RPMI8226 (cell line): ENCODE measurements at regions not wholly inside any gene's neighbourhood (a gene's known extent, or its start where the extent isn't known, plus 50 kb on each side); places are given as distances from the start of the nearest gene placed in this dataset.
"Not testable (repeated sequence)": the region's sequence is repeated elsewhere in the genome, so short reads cannot be mapped to it uniquely, and the experiment has no call there.

Experiments
- DNase-seq: peaks from one replicate; pipeline ENCODE4 v3.0.0-alpha.2; 2015

DNA sequence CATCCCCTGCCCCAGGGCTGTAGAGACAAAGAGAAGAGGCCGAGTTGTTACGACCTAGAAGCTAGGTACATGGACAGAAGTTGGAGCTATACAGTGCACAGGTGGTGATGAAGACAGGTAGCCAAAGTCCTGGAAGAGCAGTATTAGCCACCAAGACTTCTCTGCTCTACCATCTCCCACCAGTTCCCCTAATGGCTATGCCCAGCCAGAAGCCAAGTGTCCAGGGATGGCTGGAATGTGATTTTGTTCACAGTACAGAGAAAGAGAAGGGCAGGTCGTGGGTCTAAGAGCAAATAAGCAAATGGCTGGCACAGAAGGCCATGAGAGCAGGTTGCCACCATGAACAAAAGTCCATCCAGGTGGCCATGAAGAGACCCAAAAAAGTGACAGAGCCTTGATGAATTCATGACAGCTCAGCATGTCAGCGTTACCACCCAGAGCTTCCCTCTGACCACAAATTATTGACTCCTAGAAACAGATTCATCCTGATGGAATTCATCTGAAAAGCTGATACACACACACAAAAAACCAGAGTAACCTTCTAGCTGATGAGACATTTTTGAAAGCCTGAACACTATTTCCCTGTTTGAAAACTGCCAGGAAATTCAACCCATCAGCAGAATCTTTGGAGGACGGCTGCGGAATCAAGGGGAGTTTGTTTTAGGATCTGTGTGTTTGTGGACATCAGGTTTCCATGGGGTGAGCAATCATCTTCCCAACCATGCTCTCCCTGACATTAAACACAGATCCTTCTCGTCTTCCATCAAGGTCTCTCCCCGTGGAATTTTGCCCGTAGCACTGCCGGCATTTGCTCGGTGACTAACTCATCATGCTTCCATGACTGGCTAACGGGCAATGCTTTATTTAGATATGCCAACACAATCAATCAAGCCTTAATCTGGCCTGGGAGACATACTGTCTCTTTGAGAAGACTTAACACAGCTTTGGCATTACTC lies 906.7 kb upstream of the AUTS2 start:
- peak; percentile 41 for DNase-seq

DNA sequence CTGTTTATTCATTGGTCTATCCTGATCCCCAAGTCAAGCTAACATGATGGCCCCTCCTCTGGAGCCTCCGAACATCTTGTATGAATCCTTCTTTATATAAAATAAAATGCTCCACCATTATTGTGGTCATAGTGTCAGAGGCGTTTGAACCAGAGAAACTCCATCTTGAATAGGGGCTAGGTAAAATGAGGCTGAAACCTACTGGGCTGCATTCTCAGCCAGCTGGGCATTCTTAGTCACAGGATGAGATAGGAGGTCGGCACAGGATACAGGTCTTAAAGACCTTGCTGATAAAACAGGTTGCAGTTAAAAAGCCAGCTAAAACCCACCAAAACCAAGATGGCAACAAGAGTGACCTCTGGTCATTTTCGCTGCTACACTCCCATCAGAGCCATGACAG lies 905.8 kb upstream of the AUTS2 start:
- DNase-seq: no peak

DNA sequence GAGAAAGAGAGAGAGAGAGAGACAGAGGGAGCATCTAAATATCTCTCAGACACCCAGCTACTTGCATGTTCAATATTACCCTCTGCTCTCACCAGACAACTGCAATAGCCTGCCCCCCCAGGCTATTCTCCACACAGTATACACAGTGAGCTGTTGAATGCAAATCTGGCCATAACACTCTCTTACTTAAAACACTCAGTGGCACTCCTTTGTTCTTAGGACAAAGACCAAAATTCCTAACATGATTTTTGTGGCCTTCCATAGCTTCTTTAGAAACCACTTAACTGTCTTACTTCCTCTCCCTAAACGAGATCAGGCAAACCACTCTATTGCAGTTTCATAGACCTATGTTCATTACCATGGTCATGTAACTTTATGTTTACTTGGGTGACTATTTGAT lies 903.6 kb upstream of the AUTS2 start:
- no peak for DNase-seq

DNA sequence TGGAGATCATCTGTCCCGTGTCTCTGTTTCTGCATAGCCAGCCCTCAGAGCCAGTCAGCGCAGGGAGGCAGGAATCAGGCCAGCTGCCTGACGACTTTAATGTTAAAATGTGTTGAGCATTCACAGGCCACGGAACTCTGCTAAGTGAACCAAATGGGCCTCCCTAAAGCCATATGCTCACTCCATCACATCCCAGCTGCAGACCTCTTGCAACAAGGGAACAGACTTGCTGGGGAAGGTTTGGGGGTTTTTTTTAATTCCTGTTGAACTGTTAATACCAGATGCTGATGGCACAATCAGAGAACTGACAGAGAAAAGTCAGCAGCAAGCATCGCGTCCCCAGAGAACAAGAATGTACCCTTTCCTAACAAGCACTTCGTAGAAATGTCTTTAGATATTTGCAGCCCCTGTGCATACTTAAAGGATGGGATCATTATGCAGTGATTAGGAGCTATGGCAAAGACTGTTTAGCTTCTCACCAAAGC lies 900.4 kb upstream of the AUTS2 start:
- no peak for DNase-seq

DNA sequence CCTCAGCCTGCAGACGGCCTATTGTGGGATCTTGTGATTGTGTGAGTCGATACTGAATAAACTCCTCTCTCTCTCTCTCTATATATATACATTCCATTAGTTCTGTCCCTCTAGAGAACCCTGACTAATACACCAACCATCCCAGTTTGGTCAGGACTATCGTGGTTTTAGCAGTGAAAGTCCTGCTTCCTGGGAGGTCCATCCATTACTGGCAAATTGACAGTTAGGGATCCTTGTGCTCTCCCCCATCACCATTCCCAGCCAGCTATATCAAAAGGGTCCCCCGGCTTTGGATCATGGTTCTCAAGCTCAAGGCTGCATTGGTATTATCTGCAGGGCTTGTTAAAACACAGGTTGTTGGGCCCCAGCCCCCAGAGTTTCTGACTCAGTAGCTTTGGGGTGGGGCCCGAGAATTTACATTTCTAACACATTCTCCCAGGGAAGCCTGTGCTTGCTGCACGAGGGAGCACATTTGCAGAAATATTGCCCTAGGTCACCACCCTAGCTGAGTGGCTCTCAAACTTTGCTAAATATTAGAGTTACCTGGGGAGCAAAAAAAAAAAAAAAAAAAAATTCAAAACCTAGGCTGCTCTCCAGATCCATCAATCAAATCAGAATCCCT lies 899.1 kb upstream of the AUTS2 start:
- DNase-seq: no peak

DNA sequence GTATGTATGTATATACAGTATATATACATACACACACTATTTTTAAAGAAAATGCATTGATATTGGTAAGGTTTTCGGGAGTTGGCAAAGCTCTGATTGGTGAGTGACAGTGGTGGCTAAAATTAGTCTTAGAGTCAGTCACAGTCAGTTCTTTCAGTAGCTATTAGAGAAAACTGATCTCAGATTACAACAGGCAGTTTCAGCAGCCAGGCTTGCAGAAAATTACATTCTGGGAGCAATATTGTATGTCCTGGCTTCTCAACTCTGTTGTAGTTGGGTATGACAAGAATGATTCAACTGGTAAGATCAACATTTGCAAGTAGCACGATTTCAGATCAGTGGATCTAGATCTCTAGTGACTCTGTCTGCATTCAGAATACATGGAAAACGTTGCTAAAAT lies 897.9 kb upstream of the AUTS2 start:
- DNase-seq: no peak

DNA sequence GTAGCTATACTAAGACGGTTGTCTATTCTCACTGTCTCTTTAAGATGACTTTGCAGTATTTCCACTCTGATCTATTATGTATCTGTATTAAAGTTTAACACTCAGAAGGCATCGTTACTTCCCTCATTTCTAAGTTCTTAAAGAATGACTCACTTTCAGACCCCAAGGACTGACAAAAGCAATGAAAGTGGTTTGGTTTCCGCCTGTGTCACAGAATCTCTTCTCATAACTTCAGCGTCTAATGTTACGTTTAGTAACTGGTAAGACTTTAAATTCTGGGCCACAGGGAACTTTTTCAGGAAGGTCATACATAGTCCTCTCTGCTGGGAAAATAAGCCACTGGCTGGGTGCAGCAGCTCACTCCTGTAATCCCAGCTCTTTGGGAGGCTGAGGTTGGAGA lies 892.0 kb upstream of the AUTS2 start:
- DNase-seq: peak; percentile 37

DNA sequence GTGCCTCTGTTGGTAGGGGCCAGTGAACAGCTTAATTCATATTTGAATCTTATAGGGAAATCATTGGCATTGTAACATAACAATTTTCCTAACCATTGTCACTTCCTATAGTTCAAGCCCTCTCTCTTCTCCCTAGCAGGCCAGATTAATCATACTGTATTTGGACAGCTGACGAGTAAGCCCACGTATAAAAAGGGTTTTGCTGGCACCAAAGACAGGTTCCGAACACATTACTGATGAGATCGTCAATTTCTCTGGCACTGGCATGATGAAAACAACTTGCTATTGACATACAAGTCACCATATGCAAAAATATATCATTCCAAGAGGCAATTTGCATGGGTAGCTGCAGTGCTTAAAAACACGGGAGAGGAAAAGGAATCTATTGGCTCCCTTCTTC lies 891.1 kb upstream of the AUTS2 start:
- no peak for DNase-seq

DNA sequence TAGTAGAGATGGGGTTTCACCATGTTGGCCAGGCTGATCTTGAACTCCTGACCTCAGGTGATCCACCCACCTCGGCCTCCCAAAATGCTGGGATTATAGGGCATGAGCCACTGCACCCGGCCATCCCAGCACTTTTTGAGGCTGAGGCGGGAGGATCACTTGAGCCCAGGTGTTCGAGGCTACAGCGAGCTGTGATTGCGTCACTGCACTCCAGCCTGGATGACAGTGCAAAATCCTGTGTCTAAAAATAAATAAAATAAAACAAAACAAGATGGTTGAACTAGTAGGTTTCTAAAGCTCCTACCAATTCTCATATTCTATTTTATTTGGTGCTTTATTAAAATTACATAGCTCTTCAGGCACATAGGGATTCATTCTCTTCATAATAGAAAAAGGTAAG lies 890.3 kb upstream of the AUTS2 start:
- no peak for DNase-seq

DNA sequence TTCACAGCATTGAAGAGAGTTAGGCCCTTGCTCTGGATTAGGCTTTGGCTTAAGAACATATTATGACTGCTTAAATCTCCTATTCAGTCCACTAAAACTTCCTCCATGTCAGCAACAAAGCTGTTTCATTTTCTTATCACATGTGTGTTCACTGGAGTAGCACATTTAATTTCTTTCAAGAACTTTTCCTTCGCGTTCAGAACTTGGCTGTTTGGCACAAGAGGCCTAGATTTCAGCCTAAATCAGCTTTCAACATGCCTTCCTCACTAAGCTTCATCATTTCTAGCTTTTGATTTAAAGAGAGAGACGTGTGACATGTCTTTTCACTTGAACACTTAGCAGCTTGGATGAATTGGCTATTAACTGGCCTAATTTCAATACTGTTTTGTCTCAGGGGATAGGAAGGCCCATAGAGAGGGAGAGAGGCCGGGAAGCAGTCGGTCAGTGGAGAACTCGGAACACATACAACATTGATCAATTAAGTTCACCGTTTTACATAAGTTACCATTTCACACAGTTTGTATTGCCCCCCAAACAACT lies 885.2 kb upstream of the AUTS2 start:
- no peak for DNase-seq

DNA sequence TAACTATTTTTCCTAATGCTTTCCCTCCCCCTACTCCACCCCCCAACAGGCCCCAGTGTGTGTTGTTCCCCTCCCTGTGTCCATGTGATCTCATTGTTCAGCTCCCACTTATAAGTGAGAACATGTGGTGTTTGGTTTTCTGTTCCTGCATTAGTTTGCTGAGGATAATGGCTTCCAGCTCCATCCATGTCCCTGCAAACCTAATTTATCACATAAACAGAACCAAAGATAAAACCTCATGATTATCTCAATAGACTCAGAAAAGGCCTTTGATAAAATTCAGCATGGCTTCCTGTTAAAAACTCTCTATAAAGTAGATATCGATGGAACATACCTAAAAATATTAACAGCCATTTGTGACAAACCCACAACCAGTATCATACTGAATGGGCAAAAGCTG lies 884.1 kb upstream of the AUTS2 start:
- DNase-seq: not testable (repeated sequence)

DNA sequence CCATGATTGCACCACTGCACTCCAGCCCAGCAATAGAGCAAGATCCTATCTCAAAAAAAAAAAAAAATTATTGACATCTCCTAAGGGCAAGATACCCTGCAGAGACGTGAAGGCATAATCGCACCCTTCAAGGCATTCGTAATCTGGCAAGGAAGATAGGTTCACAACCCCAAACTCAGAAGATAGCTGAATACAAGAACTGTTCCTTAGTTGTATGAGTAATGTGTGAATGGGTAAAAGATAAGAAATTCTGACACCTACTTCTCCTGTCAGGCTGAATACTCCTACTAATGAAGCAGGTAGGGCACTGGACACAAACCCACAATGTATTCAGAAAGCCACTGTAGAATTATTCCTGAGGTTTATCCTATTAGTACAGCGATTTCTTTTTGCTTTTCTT lies 882.4 kb upstream of the AUTS2 start:
- DNase-seq: no peak

DNA sequence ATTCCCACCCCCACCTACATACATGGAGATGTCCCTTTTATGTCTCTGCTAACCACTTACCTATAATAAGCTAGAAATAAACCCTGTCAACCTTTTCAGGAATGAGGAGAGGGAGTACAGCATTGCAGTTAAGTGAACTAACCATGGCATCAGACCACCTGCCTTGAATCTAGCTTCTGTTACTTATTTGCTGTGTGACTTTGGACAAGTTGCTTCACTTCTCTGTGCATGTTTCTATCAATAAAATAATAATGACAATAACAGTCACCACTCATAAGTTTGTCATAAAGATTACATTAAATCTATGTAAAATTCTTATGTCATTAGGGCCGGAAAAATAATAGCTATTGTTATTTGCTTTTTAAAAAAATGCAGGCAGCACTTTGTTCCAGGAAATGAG lies 881.1 kb upstream of the AUTS2 start:
- no peak for DNase-seq

DNA sequence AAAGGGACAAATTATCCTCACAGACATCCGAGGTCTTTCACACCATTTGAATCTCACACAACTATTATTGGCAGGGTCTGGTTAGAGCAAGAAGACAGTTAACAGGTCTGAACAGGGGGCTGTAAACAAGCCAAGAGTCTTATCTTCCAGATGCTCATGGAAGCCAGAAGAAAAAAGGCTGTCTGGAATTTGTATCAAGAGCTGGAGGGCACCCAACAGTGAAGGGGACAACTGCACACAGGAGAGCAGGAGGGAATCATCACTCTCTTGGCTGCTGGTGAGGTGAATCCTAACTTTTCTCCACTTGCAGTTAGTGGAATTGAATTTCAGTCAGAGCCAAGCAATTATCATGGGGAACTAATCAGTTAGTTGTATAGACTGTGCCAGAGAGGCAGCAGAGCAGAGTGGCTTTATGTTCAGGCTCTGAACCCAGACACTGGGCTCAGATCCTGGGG lies 880.2 kb upstream of the AUTS2 start:
- DNase-seq: no peak

DNA sequence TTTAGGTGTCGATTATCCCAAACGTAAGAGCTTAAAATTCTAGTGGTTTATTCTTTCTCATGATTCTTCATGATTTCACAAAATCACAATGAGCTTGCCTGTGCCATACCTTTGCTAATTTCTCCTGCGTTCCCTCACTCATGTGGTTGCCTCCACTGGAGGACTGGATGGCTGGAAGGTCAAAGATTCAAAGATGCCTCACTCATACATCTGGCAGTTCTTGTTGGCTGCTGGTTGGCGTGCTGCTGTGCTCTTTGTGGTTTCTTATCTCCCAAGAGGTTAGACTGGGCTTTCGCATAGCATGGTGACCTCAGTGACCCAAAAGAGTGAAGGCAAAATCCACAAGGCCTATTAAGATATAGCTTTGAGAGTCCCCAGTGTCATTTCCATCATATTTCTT lies 877.6 kb upstream of the AUTS2 start:
- DNase-seq: peak; percentile 77

DNA sequence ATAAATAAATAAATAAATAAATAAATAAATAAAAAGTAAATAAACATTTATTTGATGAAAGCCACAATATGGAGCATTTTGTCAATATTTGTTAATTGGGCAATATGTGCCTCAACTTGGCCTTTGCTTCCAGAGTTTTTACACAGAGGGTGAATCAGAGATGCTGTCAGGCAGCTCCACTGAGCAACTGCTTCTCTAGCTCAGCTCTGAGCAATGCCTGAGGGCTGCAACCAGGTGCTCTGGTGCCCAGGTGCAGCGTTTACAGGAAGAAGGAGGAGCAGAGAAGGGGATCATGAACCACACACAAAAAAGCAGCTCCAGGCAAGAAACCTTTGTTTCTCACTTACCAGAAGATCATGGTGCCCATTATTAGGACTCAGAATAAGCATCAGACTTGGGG lies 876.2 kb upstream of the AUTS2 start:
- peak; percentile 88 for DNase-seq

DNA sequence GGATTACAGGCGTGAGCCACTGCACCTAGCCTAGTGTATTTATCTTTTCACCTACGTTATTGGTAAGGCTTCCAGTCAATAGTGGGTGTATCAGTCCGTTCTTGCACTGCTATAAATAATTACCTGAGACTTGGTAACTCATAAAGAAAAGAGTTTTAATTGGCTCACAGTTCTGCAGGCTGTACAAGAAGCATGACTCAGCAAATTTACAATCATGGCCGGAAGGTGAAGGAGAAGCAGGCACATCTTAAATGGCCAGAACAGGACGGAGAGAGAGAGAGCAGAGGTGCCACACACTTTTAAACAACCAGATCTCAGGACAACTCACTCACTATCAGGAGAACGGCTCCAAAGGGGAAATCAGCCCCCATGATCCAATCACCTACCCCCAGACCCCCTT lies 873.3 kb upstream of the AUTS2 start:
- DNase-seq: peak; percentile 37

DNA sequence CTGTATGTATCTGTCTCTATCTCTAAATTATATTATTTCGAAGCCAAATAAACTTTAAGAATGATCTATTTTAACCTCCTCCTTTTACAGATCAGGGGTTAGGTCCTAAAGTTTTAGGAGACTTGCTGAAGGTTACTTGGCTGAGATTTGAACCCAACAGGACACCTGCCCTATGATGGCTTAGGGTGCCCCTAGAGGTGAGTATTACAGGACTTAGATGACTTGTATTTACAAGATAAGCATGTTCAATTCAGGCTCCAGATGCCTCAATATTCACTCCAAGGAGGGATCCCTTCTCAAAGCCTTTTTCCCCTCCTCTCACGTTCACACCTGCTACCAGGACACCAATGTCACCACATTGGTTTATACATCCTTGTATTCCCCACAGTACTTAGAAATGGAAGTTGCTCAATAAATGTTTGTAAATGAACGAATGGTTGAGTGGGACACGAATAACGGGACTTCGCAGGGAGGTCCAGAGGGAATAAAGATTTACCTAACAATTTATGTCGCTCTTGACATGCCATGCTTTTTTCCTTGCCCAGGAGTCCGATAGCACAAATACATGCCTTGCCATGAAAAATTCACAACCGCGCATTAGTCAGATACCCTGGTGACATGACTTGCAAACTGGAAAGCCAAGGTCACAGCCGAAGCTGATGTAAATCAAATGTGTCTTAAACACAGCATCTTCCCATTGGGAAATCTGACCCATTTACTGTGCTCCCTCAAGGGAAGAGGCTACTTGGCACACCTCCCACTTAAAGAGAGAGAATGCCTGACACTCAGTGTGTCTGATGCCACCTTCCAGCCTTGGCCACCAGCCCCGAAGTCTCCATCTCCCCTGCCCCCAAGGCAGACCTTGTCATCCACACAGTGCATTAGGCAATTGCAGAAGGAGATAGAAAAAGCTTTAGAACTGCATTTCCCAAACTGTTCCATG lies 872.2 kb upstream of the AUTS2 start:
- DNase-seq: no peak

DNA sequence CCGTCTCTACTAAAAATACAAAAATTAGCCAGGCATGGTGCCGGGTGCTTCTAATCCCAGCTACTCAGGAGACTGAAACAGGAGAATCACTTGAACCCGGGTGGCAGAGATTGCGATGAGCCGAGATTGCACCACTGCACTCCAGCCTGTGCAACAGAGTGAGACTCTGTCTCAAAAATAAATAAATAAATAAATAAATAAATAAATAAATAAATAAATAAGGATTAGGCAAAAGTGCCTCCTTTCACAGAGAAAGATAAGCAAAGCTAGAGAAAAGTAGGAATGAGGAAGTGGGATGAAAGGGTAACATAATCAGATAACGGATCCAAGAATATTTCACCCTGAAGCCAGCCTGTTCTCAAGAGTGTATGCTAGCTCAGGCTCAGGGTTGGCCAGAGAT lies 869.6 kb upstream of the AUTS2 start:
- not testable (repeated sequence) for DNase-seq

DNA sequence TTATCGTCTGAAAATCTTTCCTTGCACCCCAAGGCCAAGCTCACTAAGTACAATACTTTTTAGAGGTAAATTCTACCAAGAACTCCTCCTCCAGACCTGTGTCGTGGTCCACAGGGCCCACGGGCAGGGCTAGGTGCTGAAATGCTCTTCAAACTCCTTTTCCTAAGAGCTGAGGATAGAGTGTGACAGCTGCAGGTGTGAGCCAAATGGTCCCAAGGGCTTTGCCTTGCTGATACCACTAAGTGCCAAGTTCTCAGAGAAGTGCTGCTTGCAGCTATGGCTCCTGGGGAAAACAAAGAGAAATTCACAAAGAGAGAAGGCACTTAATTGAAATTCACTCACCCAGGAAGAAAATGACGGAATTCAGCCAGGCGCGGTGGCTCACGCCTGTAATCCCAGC lies 868.9 kb upstream of the AUTS2 start:
- DNase-seq: peak; percentile 40

DNA sequence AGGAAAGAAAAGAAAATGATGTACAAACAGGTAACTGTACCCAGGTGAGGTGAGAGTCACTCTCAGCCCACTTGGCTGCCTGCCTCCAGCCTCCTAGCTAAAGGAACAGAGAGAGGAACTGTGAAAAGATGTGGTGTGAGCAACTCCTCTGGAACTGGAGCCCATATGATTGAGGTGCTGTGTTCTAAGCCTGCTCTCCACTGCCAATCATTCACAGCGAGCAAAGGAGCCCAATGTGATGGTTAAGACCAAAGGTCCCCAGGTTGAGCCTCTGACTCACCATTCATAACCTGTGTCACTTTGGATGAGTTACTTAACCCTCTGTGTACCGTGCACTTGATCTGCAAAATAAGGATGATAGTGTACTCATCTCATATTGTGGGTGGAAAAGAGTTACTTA lies 868.1 kb upstream of the AUTS2 start:
- DNase-seq: peak; percentile 82

DNA sequence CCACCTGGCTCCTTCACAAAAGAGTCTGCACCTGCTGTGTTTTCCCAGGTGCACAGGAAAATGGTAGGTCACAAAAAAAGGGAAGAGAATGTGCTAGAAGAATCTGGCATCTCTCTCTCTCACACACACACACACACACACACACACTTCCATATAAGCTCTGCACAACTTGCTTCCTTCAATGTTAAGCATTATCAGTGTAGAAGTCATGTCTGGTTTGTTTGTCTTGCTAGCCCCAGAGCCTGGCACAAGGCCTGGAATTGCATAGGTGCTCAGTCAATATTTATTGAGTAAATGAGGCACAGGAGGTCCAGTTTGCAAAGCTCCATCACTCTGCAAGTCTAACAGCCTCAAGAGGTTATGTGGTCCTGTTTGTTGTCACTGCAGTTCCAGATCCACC lies 867.3 kb upstream of the AUTS2 start:
- DNase-seq: no peak
